GM19239 (cell line): ENCODE measurements at regions not wholly inside any gene's neighbourhood (a gene's known extent, or its start where the extent isn't known, plus 50 kb on each side); places are given as distances from the start of the nearest gene placed in this dataset.

Experiments used
- DNase-seq: peaks from one replicate; pipeline ENCODE4 v3.0.0; 2011; ENCODE audit warnings: low spot score; ENCODE audit not compliant: insufficient read length
- FAIRE-seq: peaks from 2 replicates; lab custom pipeline; 2011; peaks lifted over from hg19 to GRCh38; lab: Jason Lieb, UNC

DNA sequence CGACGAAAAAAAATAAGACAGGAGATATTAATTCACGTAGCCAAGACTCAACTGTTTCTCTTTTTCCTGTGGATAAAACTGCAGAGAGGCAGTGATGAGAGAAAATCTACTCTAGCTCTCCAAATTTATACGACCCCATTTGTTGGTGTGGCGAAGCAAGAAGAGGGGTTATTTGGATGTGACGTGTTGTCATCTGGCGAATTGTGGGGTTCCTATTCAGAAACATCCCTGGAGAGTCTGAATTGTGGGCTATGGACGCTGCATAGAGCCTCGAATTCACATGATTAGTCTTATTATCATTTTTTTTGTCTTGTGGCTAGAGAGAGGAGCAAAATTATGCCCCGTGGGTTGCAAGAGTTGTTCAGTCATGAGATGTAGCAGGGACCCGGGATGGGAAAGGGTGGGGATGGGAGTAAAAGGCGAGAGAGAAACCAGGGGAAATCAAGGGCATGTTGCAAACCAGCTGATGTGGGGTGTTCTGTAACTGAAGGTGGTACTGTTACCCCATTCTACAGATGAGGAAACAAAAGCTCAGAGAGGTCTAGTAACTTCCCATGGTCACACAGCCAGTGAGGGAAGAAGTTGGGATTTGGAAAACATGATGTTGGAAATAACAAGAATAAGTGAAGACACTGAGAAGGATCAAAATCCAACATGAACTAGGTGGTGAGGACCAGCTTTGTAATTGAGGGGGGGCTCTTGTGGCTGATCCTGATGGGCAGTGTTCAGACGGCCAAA lies 69.2 kb upstream of the SFMBT2 start:
- FAIRE-seq, result peak; percentile 88
- DNase-seq, result no peak

DNA sequence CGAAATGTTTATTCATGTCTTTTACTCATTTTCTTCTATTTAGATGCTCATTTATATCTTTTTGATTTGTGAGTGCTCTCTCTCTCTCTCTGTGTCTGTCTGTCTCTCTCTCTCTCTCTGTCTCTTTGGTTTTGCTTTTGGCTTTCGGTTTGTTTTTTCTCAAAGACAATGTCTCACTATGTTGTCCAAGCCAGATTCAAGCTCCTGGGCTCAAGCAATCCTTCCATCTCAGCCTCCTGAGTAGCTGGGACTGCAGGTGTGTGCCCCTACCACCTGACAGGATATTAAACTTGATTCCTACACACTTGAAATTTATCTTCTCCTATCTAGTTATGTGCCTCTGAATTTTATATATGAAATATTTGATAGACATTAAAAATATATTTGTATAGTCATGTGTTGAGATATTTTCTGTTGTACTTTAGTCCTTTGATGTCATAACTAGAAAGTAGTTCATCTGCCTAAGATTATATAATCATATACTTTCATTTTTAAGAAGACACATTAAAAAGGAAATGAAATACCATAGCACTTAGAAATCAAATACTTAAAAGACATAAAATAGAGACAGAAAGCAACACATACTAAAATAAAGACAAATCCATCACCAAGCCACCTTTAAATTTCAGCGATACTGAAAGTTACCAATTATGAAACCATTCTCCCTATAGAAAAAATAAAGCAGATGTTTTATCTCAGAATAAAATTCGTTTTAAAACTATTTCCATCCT lies 68.1 kb upstream of the SFMBT2 start:
- peak; percentile 92 for FAIRE-seq
- no peak for DNase-seq

DNA sequence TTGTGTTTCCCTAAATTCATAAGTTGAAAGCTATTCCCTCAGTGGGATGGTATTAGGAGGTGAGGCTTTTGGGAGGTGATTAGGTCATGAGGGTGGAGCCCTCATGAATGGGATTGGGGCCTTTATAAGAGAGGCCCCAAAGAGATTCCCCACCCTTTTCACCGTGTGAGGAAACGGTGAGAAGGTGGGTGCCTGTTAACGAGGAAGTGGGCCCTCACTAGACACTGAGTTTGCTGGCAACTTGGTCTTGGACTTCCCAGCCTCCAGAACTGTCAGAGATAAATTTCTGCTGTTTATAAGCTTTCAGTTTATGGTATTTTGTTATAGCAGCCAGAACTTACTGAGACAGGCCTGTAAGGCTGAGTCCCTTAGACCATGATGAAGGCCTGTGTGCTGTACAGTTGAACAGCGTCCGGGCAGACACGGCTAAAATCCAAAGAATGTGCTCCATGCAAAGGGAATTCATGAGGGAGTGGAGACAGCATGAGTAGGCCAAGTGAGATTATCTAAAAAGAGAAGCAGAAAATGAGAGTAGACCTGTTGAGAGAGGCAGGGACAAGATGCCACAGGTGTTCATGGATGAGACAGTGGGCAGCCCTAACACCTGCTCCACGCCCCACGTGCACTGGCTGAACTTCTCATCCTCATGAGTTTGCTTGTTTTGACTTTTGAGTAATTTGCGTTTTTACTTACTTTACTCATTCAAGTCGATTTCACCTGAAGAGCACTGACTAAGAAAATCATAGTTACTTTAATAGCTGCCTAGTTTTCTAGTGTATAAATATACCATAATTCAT lies 66.9 kb upstream of the SFMBT2 start:
- no peak for DNase-seq
- FAIRE-seq, result peak; percentile 96

DNA sequence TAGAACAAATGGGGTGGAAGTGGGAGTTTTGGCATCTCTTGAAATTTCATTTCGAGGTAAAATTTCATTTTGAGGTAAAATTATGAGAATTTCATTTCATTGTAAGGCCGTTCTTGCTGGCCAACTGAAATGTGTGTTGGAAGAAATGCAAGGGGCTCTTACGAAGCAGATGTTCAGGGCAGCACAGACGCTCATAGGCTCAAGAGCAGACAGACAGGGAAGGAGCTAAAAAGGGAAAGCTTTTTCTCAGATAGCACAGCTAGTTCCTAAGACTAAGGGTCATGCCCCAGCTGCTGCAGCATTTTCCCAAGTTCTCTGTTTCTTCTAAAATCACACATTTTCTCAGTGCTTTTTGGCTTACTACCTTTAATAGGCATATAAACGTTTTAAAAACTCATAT lies 65.1 kb upstream of the SFMBT2 start:
- peak; percentile 73 for FAIRE-seq
- DNase-seq, result no peak

DNA sequence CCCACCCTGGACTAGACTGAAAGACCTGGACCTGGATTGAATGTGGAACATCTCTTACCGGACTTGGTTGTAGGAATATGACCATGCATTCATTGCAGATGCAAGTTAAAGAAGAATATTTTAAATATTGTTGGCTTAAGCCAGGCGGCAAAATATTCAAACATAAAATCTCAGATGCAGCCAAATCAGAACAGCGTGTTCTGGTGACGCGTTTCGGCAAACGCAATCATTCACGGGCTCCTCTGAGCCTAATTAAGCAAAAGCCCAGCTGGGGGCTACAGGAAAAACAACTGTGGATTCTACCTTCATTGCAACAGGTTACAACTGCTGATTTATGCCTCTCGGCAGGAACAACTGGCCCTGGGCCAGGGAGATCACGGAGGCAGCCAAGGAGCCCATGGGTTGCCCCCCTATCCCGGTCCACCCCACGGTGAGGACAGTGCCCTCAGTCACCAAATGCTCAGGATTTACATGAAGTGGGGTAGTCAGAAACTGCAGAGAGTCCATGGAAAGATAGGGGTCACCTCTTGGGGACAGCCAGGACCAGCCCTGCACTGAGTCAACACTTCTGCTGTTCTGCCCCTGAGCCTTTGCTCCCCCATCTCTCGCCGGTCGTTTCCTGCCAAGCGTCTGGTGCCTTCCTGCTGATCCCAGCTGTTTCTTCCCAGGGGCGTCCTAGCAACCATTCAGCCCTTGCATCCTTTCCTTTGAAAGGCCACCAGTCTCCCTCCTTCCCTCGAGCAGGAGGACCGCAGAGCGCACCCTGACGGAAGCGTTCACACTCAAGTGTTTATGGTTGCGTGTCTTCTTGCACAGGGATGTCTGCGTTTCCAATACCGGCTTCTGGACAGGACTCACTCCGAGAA lies 64.4 kb upstream of the SFMBT2 start:
- FAIRE-seq, result peak; percentile 53
- no peak for DNase-seq

DNA sequence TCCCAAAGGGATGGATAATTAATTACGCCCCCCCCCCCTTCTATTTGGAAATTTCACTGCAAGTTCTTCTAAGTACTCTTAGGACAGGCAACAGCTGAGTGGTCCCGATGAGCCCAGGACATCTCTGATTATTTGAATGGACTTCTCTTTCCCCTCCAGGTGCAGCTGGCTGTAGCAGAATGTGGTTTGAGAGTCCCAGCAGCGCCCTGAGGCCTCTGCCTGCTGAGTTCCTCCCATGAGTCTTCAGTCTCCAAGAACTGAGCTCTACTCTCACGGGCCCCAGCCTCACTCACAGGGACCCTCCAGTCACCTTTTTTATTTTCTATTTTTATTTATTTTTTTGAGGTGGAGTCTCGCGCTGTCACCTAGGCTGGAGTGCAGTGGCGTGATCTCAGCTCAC lies 63.6 kb upstream of the SFMBT2 start:
- no peak for DNase-seq
- FAIRE-seq, result no peak

DNA sequence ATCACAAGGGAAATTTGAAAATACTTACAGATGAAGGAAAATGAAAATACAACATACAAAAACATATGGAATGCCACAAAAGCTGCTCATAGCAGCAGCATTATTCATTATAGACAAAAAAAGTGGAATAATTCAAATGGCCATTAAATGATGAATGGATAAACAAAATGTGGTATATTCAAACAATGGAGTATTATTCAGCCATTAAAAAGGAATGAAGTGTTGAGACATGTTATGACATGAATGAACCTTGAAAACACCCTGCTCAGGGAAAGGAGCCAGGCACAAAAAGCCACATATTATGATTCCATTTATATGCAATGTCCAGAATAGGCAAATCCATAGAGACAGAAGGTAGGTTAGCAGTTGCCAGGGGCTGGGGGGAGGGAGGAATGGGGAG lies 62.6 kb upstream of the SFMBT2 start:
- peak; percentile 68 for FAIRE-seq
- DNase-seq, result no peak

DNA sequence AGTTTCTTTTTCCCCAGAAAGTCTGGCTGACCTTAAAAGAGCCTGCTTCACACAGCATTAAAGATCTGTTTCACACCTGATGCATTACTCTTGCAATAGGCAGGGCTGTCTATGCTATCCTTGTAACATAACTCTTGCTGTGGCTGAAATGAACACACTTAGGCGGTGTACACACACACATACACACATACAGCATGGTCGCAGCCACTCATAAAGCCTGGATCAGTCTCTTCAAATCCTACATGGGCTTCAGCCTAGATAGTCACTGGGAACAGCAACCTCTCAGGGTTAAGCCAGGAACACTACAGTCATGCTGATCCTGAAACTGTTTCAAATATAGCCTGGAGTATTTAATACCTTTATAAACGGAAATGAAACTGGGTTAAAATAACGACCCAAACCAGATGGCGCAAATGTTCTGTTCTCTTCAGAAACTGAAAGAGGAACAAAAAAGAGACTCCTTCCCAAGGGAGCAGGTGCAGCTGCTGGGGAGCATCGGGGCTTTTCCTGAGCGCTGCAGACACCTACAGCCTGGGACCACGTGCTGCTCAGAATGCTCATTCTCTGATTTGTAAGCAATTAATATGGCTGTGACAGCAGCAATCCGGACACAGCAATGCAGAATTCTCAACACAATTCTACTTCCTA lies 61.0 kb upstream of the SFMBT2 start:
- FAIRE-seq, result peak; percentile 100
- DNase-seq, result peak; percentile 35

DNA sequence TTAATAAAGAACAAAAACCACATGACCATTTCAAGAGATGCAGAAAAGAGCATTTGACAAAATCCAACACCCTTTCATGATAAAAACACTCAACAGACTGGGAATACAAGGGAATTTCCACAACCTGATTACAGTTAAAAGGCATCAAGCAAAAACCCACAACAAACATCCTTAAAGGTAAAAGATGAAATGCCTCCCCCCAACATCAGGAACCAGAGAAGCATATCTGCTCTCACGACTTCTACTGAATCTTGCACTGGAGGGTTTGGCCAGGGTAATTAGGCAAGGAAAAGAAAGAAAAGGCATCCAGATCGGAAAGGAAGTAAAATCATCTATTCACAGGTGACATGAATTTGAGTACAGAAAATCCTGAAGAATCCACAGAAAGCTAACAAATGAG lies 59.5 kb upstream of the SFMBT2 start:
- no peak for FAIRE-seq

DNA sequence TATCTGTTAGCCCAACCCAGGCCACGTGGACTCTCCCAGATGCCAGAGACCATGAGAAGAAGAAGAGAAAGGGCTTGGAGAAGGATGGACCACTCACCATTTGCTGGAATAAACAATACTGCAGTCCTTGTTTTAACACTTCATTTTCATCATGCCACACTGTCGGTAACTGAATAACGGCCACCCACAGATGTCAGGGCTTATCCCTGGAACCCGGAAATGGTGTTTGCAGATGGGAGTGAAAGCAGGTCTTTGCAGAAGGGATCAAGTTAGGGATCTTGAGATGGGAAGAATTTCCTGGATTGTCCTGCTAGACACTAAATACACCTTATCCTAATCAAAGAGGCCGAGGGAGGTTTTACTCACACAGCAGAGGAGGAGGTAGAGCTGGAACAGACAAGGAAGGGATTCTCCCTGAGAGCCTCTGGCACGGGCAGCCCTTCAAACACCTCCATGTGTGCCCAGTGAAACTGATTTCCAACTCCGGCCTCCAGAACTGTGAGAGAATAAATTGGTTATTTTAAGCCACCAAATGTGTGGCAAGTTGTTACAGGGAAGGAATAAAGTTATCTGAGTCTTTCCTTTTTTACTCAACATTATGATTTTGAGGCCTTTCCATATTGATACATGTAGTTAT lies 56.3 kb upstream of the SFMBT2 start:
- FAIRE-seq (peak; percentile 18), DNase-seq (no peak)

More for the DNA sequence above, 59.5 kb upstream of the SFMBT2 start:
- no peak for DNase-seq

DNA sequence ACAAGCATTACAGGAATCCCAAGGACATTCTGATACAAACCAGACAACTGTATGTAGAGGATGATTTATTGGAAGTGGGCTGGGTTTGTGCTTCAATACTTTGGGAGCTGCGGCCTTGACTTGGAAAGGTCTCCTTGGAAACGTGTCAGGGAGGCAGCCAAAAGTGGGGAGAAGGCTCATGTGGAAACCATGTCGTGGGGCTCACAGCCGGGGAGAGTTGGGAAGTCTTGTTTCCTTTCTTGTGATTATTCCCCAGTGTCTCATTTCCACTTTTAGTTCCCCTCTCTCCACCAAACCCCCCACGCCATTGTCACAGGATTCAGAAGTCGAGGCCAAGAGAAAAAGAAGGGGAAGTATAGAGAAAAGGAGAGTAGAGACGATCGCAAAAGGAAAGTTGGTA lies 53.9 kb upstream of the SFMBT2 start:
- DNase-seq (no peak), FAIRE-seq (no peak)
